Panc1 (cell line): ENCODE measurements at regions not wholly inside any gene's neighbourhood (a gene's known extent, or its start where the extent isn't known, plus 50 kb on each side); places are given as distances from the start of the nearest gene placed in this dataset.

Source experiments
- POLR2AphosphoS5 ChIP-seq: IDR thresholded peaks from 2 replicates; pipeline ENCODE4 v1.6.1; 2012; ENCODE audit warnings: mild to moderate bottlenecking, low read depth, low read length, moderate library complexity
- SIN3A ChIP-seq: IDR thresholded peaks from 2 replicates; pipeline ENCODE4 v1.6.1; 2012; ENCODE audit warnings: low read depth, mild to moderate bottlenecking, low read length, moderate library complexity, borderline replicate concordance; ENCODE audit not compliant: insufficient read depth
- TCF7L2 ChIP-seq: IDR thresholded peaks from 2 replicates; pipeline ENCODE4 v1.6.1; 2011; ENCODE audit warnings: mild to moderate bottlenecking, low read depth, low read length, inconsistent platforms
- TF ChIP-seq, protein P1 (sequence below): fragments of 450-650 bp; IDR thresholded peaks from 2 replicates; pipeline ENCODE4 v1.5.1; 2017; ENCODE audit warnings: mild to moderate bottlenecking
- TF ChIP-seq, protein P2 (sequence below), 2 experiments: IDR thresholded peaks; 2 replicates each; pipeline ENCODE4 v1.6.1; 2011 to 2012; ENCODE audit warnings: low read depth in 2 of 2, control low read depth in 1 of 2, low read length in 1 of 2, mild to moderate bottlenecking in 1 of 2, moderate library complexity in 1 of 2; ENCODE audit not compliant: insufficient read depth in 1 of 2

DNA sequence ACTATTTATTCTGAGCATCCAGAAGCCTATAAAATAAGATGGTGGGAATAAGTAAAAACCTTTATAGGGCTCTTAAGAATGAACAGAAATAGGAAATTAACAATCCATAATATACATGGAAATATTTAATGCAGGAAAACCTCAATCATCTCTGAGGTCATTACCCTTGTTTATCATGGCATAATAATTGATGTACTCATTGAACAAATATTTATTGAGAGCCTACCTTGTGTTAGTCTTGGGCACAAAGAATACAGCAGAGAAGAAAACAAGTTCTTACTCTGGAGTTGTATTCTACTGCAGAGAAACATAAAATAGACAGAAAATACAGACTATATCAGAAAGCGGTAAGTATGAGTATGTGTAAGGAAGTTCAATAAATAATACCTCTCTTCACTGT lies 167.2 kb downstream of the COX18 start:
- TF ChIP-seq, protein P1, sequence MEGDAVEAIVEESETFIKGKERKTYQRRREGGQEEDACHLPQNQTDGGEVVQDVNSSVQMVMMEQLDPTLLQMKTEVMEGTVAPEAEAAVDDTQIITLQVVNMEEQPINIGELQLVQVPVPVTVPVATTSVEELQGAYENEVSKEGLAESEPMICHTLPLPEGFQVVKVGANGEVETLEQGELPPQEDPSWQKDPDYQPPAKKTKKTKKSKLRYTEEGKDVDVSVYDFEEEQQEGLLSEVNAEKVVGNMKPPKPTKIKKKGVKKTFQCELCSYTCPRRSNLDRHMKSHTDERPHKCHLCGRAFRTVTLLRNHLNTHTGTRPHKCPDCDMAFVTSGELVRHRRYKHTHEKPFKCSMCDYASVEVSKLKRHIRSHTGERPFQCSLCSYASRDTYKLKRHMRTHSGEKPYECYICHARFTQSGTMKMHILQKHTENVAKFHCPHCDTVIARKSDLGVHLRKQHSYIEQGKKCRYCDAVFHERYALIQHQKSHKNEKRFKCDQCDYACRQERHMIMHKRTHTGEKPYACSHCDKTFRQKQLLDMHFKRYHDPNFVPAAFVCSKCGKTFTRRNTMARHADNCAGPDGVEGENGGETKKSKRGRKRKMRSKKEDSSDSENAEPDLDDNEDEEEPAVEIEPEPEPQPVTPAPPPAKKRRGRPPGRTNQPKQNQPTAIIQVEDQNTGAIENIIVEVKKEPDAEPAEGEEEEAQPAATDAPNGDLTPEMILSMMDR: no peak
- TF ChIP-seq, protein P2, sequence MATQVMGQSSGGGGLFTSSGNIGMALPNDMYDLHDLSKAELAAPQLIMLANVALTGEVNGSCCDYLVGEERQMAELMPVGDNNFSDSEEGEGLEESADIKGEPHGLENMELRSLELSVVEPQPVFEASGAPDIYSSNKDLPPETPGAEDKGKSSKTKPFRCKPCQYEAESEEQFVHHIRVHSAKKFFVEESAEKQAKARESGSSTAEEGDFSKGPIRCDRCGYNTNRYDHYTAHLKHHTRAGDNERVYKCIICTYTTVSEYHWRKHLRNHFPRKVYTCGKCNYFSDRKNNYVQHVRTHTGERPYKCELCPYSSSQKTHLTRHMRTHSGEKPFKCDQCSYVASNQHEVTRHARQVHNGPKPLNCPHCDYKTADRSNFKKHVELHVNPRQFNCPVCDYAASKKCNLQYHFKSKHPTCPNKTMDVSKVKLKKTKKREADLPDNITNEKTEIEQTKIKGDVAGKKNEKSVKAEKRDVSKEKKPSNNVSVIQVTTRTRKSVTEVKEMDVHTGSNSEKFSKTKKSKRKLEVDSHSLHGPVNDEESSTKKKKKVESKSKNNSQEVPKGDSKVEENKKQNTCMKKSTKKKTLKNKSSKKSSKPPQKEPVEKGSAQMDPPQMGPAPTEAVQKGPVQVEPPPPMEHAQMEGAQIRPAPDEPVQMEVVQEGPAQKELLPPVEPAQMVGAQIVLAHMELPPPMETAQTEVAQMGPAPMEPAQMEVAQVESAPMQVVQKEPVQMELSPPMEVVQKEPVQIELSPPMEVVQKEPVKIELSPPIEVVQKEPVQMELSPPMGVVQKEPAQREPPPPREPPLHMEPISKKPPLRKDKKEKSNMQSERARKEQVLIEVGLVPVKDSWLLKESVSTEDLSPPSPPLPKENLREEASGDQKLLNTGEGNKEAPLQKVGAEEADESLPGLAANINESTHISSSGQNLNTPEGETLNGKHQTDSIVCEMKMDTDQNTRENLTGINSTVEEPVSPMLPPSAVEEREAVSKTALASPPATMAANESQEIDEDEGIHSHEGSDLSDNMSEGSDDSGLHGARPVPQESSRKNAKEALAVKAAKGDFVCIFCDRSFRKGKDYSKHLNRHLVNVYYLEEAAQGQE (IDR thresholded peaks at IDR 0.05; ENCODE audit: insufficient read depth in 1 of 2, low read depth in 2 of 2, low read length in 1 of 2): no peak
- no peak for TF ChIP-seq SIN3A
- no peak for TF ChIP-seq POLR2AphosphoS5
- no peak for TF ChIP-seq TCF7L2
